WERI-Rb-1 (cell line): ENCODE measurements at regions not wholly inside any gene's neighbourhood (a gene's known extent, or its start where the extent isn't known, plus 50 kb on each side); places are given as distances from the start of the nearest gene placed in this dataset.
"Not testable (repeated sequence)": the region's sequence is repeated elsewhere in the genome, so short reads cannot be mapped to it uniquely, and the experiment has no call there.

Experiments
- DNase-seq: peaks from one replicate; pipeline ENCODE4 v3.0.0-alpha.2; 2020
- H3K27ac ChIP-seq: fragments of 250-450 bp; sonication (Bioruptor Pico); 2 replicates; pipeline ENCODE4 v1.5.1; 2020; ENCODE audit warnings: mild to moderate bottlenecking, moderate library complexity
- H3K27me3 ChIP-seq: fragments of 250-450 bp; sonication (Bioruptor Pico); 2 replicates; pipeline ENCODE4 v1.5.1; 2021; ENCODE audit warnings: mild to moderate bottlenecking, low read depth, moderate library complexity; ENCODE audit not compliant: insufficient read depth, severe bottlenecking
- H3K36me3 ChIP-seq: fragments of 250-450 bp; sonication (Bioruptor Pico); 2 replicates; pipeline ENCODE4 v1.5.1; 2020; ENCODE audit warnings: mild to moderate bottlenecking, moderate library complexity
- H3K4me3 ChIP-seq: 2 replicates; pipeline ENCODE4 v1.5.1; 2011; ENCODE audit warnings: low read depth, mild to moderate bottlenecking, control low read depth, low read length
- H3K9me3 ChIP-seq: fragments of 250-450 bp; sonication (Bioruptor Pico); 2 replicates; pipeline ENCODE4 v1.5.1; 2021; ENCODE audit warnings: mild to moderate bottlenecking, moderate library complexity; ENCODE audit not compliant: severe bottlenecking
- CTCF ChIP-seq: IDR thresholded peaks from 2 replicates; pipeline ENCODE4 v1.5.1; 2011; ENCODE audit warnings: low read depth, mild to moderate bottlenecking, control low read depth, inconsistent platforms, low read length

DNA sequence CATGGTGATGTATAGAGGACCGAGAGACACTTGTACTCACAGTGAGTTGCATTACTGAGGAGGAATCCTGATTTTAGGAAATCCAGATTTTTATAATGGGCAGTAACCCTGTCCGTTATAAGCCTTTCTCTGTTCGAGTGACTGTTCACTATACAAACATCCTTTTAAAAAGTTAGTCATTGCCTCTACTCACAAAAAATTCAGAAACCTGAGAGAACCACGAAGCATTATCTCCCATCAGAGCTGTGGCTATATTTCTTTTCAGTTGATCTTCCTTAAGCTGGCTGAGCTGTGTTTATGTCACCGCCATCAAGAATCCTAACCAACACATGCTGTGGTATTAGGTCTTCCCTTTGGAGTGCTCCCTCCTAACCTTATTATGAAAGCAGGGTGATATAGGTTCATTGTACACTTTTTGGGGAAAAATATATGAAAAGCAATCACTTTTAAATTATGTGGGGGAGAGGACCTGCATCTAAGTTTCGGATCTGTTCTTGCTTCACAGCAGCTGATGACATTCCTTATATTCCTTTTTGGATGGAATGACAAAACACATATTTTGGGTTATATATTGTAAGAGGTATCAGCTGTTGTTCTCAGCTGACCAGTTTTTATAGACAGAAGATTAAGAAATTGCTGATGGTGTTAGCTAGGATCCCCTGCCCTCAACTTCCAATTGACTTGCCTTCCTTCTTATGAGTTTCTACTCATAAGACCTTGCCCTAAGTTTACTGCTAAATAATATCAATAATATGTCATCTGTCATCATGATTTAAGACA lies 465.9 kb upstream of the RASGRP1 start:
- Histone ChIP-seq H3K27me3 (peaks cover 3% of the 10 kb centered on the region), H3K4me3 (no peak overlapping the region), H3K27ac (no peak overlapping the region), H3K9me3 (no peaks in the 10 kb centered on the region), H3K36me3 (no peaks in the 10 kb centered on the region)
- TF ChIP-seq CTCF = no peak
- no peak for DNase-seq

- Histone ChIP-seq H3K4me3 (no peak overlapping the region), H3K9me3 (no peaks in the 10 kb centered on the region), H3K36me3 (no peaks in the 10 kb centered on the region), H3K27ac (no peak overlapping the region), H3K27me3 (peaks cover 3% of the 10 kb centered on the region)
- TF ChIP-seq CTCF = no peak
- no peak for DNase-seq
Measured at GRCh38 chr15:39031596-39031995, 467.0 kb upstream of the RASGRP1 start.

GRCh38 chr15:39034816-39035215 lies 470.2 kb upstream of the RASGRP1 start:
- Histone ChIP-seq H3K9me3 (no peaks in the 10 kb centered on the region), H3K27ac (no peak overlapping the region), H3K4me3 (no peak overlapping the region), H3K36me3 (no peaks in the 10 kb centered on the region), H3K27me3 (peaks cover 3% of the 10 kb centered on the region)
- no peak for DNase-seq
- TF ChIP-seq CTCF = no peak

GRCh38 chr15:39037611-39038010 lies 473.0 kb upstream of the RASGRP1 start:
- H3K9me3 ChIP-seq, H3K4me3 ChIP-seq, H3K36me3 ChIP-seq, H3K27ac ChIP-seq, H3K27me3 ChIP-seq, DNase-seq: not testable (repeated sequence)

- TF ChIP-seq CTCF = no peak
- Histone ChIP-seq H3K27me3 (no peaks in the 10 kb centered on the region), H3K9me3 (no peaks in the 10 kb centered on the region), H3K27ac (no peak overlapping the region), H3K36me3 (no peaks in the 10 kb centered on the region), H3K4me3 (no peak overlapping the region)
- no peak for DNase-seq
Measured at GRCh38 chr15:39040861-39041260, 476.2 kb upstream of the RASGRP1 start.

- Histone ChIP-seq H3K4me3 (no peak overlapping the region), H3K9me3 (no peaks in the 10 kb centered on the region), H3K36me3 (no peaks in the 10 kb centered on the region), H3K27me3 (no peaks in the 10 kb centered on the region), H3K27ac (no peak overlapping the region)
- no peak for TF ChIP-seq CTCF
- DNase-seq = no peak
Measured at GRCh38 chr15:39041979-39042495, 477.4 kb upstream of the RASGRP1 start.
